HG02798 (cell line): ENCODE measurements at regions not wholly inside any gene's neighbourhood (a gene's known extent, or its start where the extent isn't known, plus 50 kb on each side); places are given as distances from the start of the nearest gene placed in this dataset.

ENCODE experiments used
- ATAC-seq: cut with Tn5 transposase; IDR thresholded peaks from one replicate; pipeline ENCODE4 v1.9.1; 2021; ENCODE audit warnings: mild to moderate bottlenecking; ENCODE audit not compliant: unreplicated experiment, poor library complexity

DNA sequence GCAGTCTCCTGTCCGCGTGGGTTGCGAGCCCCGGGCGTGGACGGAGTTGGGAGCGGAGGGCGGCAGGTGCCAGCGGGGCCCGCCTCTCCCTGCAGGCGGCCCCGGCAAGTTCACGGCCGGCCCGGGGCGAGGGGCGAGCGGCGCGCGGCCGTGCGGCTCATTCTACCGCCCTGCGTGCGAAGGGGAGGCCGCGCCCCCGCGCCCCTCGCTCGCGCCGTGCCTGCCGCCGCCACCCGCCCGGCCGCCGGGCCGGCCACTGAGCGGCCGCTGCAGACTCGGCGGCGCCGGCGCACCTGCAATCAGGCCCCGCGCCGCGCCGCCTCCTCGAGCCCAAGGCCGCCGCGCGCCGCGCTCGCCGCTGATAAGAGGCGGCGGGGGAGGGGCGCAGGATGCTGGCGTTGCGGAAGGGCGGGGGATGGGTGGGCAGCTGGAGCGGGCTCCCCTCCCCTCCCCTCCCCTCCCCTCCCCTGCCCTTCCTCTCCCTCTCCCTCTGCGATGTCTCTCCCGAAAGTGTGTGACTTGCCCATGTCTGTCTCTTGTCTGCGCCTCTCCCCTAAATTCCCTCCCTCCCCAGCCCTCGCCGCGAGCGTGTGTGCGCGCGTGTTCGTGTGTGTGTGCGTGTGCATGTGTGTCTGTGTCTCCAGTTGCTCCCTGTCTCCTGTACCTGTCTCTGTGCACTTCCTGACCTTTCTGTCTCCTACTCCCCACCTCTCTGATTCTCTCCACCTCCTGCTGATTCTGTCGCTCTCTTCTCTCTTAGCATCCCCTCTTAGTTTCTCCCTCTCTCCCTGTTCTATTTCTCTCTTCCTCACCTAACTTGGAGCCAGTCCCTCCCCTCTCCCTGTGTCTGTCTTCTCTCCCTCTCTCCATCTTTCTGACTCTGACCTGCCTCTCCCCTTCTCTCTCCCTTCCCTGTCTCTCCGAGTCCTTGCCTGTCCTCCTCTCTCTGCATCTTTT lies 768.1 kb upstream of the TBX3 start:
- peak; percentile 51 for ATAC-seq

GRCh38 chr12:115451151-115451779 lies 767.3 kb upstream of the TBX3 start:
- no peak for ATAC-seq

DNA sequence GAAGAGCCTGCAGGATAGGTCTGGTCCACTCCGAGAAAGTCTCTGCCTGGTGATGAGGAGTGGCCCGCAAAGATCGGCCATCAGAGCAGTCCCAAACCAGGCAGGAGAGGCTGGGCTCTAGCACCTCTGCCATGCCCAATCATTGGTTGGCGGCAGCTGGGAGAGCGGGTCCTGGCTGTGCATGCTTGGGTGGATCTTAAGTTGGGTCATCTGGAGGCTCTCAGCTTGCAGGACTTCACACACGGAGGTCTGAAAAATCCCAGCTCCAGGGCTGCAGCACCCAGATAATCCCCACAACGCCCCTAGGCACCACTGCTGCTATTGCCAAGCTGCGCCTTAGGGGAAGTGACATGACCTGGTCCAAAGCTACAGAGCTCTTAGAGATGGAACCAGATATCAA lies 766.7 kb upstream of the TBX3 start:
- no peak for ATAC-seq

- ATAC-seq: no peak
These were observed 766.0 kb upstream of the TBX3 start for GRCh38 chr12:115450017-115450416.

GRCh38 chr12:115449526-115449925 lies 765.6 kb upstream of the TBX3 start:
- ATAC-seq: no peak

DNA sequence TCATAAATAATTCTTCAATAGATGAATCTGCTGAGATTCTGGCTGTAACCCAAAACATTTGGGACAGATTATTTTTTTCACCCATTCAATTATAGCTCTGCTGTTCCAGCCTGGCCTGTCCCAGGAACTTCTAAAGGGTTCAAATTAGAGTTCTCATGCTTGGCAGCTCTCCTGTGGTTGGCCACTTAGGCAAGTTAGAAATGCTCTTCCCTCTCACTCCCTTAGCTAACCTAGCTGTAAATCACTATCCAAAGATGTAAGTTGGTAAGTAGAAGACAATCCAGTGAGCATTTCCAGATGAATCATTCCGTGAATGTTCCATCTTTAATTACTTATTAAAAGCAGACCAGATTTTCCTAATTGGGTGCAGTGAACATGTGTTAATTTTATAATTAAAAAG lies 760.4 kb upstream of the TBX3 start:
- ATAC-seq: no peak

DNA sequence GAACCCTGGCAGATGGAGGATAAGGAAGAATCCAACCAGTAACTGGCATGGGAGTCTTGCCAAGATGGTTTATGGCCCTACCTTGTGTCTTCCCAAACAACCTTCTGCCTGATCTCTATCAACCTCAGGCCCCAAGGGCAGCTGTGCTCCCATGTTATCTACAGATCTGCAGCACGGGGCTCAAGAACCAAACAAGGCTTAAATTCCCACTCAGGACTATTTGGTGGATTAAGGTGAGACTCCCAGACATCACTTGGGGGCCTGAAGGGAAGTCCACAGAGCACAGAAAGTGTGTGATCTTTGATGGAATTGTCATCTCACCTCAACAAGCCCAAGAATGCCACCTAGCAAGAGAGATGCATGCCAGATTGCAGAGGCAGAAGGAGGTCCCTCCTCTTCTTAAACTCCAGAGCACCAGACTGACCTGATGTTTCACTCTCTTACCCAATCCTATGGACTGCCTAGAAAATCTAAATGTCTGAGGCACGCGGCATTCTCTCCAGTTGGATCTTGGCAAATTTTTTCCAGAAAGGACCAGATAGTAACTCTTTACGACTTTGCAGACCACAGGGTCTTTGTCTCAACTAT lies 759.5 kb upstream of the TBX3 start:
- ATAC-seq: no peak

DNA sequence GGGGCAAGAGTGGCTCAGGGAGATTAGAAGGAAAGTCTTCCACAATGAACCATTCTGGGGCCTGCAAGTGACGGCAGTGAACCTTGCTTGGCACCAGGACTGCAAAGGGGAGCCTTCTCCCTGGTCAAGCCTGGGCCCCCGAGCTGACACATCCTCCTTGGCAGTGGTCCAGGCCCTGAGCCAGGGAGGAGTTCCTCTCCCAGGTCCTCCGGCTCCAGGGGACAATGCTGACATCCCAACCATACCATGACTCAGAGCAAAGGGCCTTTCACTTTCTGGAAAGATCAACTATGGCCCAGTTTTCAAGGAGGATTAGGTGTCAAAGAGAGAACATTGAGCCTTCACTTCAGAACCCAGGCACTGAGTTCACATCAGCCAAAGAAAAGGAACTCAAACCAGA lies 756.5 kb upstream of the TBX3 start:
- no peak for ATAC-seq

GRCh38 chr12:115439008-115439601 lies 755.1 kb upstream of the TBX3 start:
- ATAC-seq: no peak

GRCh38 chr12:115438314-115438713 lies 754.3 kb upstream of the TBX3 start:
- ATAC-seq: no peak

- no peak for ATAC-seq
These were observed 753.1 kb upstream of the TBX3 start for GRCh38 chr12:115437061-115437567.

- ATAC-seq: no peak
These were observed 749.1 kb upstream of the TBX3 start for GRCh38 chr12:115433014-115433634.

DNA sequence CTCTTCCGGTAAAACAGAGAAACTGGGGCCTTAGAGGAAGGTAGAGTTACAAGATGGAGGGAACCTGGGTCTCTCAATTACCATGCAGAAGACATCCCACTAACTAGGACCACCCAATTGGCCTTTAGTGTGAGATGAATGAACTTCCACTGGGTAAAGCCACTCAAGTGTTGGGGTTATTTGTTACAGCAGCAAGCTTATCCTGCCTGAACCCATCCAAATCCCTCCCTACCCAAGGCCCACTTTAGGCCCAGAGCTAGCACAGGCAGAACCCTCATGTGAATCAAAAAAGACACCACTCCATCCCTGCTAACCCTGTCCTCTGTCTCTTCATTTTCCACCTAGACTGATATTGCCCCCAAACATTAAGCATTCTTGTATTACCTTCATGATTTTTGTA lies 746.7 kb upstream of the TBX3 start:
- ATAC-seq: no peak

DNA sequence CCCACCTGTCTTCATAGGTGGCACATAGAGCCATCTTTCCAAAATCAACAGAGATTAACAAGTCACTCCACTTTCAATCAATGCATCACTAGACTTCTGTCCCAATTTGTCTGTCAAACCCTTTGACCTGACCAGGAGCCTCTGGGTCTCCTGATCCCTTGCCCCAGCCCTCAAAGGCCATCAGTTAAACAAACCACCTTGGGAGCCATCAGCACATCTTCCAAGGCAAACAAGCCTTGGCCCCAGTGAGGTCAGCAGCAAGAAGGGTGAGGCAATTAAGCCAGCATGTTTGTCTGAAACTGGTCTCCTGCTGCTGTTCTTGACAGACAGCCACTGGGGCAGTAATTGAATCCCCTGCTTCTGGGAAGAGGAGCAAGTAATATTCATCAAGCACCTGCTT lies 742.8 kb upstream of the TBX3 start:
- ATAC-seq: no peak

GRCh38 chr12:115424003-115424402 lies 740.0 kb upstream of the TBX3 start:
- ATAC-seq: no peak

DNA sequence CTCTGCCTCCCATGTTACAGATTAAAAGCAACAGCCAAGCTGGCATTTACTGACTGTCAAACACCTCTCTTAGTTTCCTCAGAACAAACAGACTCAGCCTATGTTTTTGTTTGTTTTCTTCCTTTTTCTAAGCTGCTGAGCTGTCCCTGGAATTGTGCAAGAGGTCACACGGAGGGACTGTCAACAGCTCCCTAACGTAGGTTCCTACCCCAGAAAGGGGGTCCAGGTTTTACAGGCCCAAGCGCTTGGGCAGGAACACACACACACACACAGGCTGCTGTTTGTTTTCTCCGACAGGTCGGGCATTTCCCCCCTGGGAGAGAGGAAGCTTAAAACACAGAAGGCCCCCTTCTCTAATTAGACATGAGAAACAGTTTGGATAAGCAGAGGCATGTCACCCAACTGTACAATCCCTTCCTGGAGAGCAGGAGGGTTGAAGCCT lies 739.6 kb upstream of the TBX3 start:
- no peak for ATAC-seq

GRCh38 chr12:115422845-115423545 lies 739.0 kb upstream of the TBX3 start:
- no peak for ATAC-seq

DNA sequence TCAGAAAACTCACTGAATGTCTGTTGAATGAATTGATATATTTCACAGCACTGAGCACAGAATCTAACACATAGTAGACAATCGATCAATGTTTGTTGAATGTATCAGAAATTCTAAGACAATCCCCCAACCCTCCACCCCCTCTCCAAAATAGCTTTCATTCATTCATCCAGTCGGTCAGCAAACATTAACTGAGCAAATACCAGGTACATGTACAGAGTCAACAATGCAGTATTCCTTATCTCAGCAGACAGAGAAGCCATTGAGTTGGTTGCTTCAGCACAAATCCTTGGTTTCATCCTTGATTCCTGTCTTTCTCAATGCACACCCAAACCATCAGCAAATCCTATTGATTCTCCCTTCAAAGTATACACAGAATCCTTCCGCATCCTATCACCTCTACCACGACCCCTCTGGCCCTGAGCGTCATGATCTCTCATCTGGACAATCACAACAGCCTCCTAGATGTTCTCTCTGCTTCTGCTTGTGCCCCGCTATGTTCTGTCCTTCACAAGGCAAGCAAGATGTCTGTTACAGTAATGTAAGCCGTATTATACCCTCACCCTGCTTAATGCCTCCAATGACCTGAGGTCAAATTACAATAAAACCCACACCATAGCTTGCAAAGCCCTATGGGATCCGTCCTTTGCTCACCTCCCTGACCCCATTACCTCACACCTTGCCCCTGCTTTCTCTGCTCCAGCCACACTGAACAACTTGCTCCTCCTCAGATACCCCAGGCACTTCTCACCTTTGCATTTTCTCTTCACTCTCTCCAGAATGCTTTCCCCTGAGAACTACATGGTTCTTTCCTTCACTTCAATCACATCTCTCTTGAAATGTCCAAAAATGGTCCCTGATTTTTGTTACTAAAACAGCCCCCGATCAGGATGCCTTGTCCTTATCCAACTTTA lies 738.1 kb upstream of the TBX3 start:
- ATAC-seq: no peak

DNA sequence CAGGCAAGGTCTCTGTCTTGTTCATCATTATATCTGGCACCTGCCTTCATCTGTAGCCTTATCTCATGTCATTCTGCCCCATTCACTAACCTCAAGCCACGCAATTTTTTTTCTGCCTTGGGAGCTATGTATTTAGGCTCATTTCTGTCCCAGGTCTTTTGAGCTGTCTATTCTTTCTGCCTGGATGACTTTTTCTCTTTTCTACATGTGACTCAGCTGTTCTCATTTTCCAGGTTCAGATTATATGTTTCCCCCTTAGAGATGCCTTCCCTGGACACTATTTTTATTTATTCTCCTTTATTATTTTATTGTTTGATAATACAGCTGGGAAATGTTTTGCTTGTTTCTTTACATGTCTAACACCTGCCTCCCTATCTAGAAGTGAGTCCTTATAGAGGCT lies 737.4 kb upstream of the TBX3 start:
- no peak for ATAC-seq
